ENCODE measurements at regions not wholly inside any gene's neighbourhood (a gene's known extent, or its start where the extent isn't known, plus 50 kb on each side); places are given as distances from the start of the nearest gene placed in this dataset.

- H3K36me3 Mint-ChIP-seq (ENCODE audit: low read depth) = no peaks in the 10 kb centered on the region
- H3K4me1 Mint-ChIP-seq = no peaks in the 10 kb centered on the region
- H3K4me3 Mint-ChIP-seq = no peak overlapping the region
- ATAC-seq (replicated peaks) = no peak
- H3K27me3 Mint-ChIP-seq = peaks cover 4% of the 10 kb centered on the region
- H3K9me3 Mint-ChIP-seq = no peaks in the 10 kb centered on the region
- H3K27ac Mint-ChIP-seq = no peak overlapping the region
Measured at GRCh38 chr15:69951256-69951897, 146.3 kb downstream of the TLE3 start.

- Mint-ChIP-seq H3K4me3 (no peak overlapping the region), H3K4me1 (no peaks in the 10 kb centered on the region), H3K9me3 (no peaks in the 10 kb centered on the region), H3K27ac (no peak overlapping the region), H3K36me3 (ENCODE audit: low read depth) (no peaks in the 10 kb centered on the region), H3K27me3 (peaks cover 4% of the 10 kb centered on the region)
- no peak for ATAC-seq (replicated peaks)
Measured at GRCh38 chr15:69951898-69952555, 145.7 kb downstream of the TLE3 start.

- Mint-ChIP-seq H3K9me3 (no peaks in the 10 kb centered on the region), H3K4me1 (no peaks in the 10 kb centered on the region), H3K27me3 (peaks cover 4% of the 10 kb centered on the region), H3K36me3 (ENCODE audit: low read depth) (no peaks in the 10 kb centered on the region), H3K27ac (no peak overlapping the region), H3K4me3 (no peak overlapping the region)
- ATAC-seq (replicated peaks) = no peak
Measured at GRCh38 chr15:69953051-69953450, 144.7 kb downstream of the TLE3 start.

GRCh38 chr15:69953816-69954215 is 143.9 kb downstream of the TLE3 start:
- H3K4me3 Mint-ChIP-seq = no peak overlapping the region
- no peaks in the 10 kb centered on the region for H3K9me3 Mint-ChIP-seq
- peaks cover 4% of the 10 kb centered on the region for H3K27me3 Mint-ChIP-seq
- no peak for ATAC-seq (replicated peaks)
- H3K27ac Mint-ChIP-seq = no peak overlapping the region
- H3K36me3 Mint-ChIP-seq (ENCODE audit: low read depth) = no peaks in the 10 kb centered on the region
- H3K4me1 Mint-ChIP-seq = no peaks in the 10 kb centered on the region

- peak overlapping the region; percentile 28 for H3K27ac Mint-ChIP-seq
- no peaks in the 10 kb centered on the region for H3K4me1 Mint-ChIP-seq
- no peaks in the 10 kb centered on the region for H3K9me3 Mint-ChIP-seq
- peaks cover 4% of the 10 kb centered on the region for H3K27me3 Mint-ChIP-seq
- ATAC-seq (replicated peaks) = no peak
- H3K36me3 Mint-ChIP-seq (ENCODE audit: low read depth) = no peaks in the 10 kb centered on the region
- H3K4me3 Mint-ChIP-seq = no peak overlapping the region
Measured at GRCh38 chr15:69954666-69955065, 143.1 kb downstream of the TLE3 start.

GRCh38 chr15:69955240-69955894 is 142.3 kb downstream of the TLE3 start:
- no peak for ATAC-seq (replicated peaks)
- Mint-ChIP-seq H3K27ac (peak overlapping the region; percentile 28), H3K36me3 (ENCODE audit: low read depth) (no peaks in the 10 kb centered on the region), H3K27me3 (peaks cover 4% of the 10 kb centered on the region), H3K4me1 (no peaks in the 10 kb centered on the region), H3K4me3 (no peak overlapping the region), H3K9me3 (no peaks in the 10 kb centered on the region)

- H3K27ac Mint-ChIP-seq = no peak overlapping the region
- H3K27me3 Mint-ChIP-seq = peaks cover 4% of the 10 kb centered on the region
- no peaks in the 10 kb centered on the region for H3K9me3 Mint-ChIP-seq
- no peaks in the 10 kb centered on the region for H3K36me3 Mint-ChIP-seq (ENCODE audit: low read depth)
- no peak for ATAC-seq (replicated peaks)
- no peaks in the 10 kb centered on the region for H3K4me1 Mint-ChIP-seq
- H3K4me3 Mint-ChIP-seq = no peak overlapping the region
Measured at GRCh38 chr15:69956417-69956816, 141.3 kb downstream of the TLE3 start.

- Mint-ChIP-seq H3K36me3 (ENCODE audit: low read depth) (no peaks in the 10 kb centered on the region), H3K4me3 (no peak overlapping the region), H3K27me3 (peaks cover 4% of the 10 kb centered on the region), H3K4me1 (no peaks in the 10 kb centered on the region), H3K9me3 (no peaks in the 10 kb centered on the region), H3K27ac (no peak overlapping the region)
- ATAC-seq (replicated peaks) = no peak
Measured at GRCh38 chr15:69957175-69957574, 140.5 kb downstream of the TLE3 start.

- H3K27me3 Mint-ChIP-seq = peaks cover 8% of the 10 kb centered on the region
- H3K27ac Mint-ChIP-seq = no peak overlapping the region
- no peaks in the 10 kb centered on the region for H3K36me3 Mint-ChIP-seq (ENCODE audit: low read depth)
- no peaks in the 10 kb centered on the region for H3K9me3 Mint-ChIP-seq
- no peak for ATAC-seq (replicated peaks)
- H3K4me1 Mint-ChIP-seq = no peaks in the 10 kb centered on the region
- H3K4me3 Mint-ChIP-seq = no peak overlapping the region
Measured at GRCh38 chr15:69958496-69959084, 139.1 kb downstream of the TLE3 start.

- ATAC-seq (replicated peaks) = no peak
- no peak overlapping the region for H3K27ac Mint-ChIP-seq
- peaks cover 7% of the 10 kb centered on the region for H3K27me3 Mint-ChIP-seq
- no peak overlapping the region for H3K4me3 Mint-ChIP-seq
- H3K4me1 Mint-ChIP-seq = no peaks in the 10 kb centered on the region
- no peaks in the 10 kb centered on the region for H3K36me3 Mint-ChIP-seq (ENCODE audit: low read depth)
- no peaks in the 10 kb centered on the region for H3K9me3 Mint-ChIP-seq
Measured at GRCh38 chr15:69962561-69962960, 135.2 kb downstream of the TLE3 start.

- peaks cover 10% of the 10 kb centered on the region for H3K27me3 Mint-ChIP-seq
- no peaks in the 10 kb centered on the region for H3K9me3 Mint-ChIP-seq
- H3K4me3 Mint-ChIP-seq = no peak overlapping the region
- H3K27ac Mint-ChIP-seq = no peak overlapping the region
- ATAC-seq (replicated peaks) = no peak
- no peaks in the 10 kb centered on the region for H3K36me3 Mint-ChIP-seq (ENCODE audit: low read depth)
- H3K4me1 Mint-ChIP-seq = no peaks in the 10 kb centered on the region
Measured at GRCh38 chr15:69963385-69963784, 134.3 kb downstream of the TLE3 start.

GRCh38 chr15:69971771-69972170 is 125.9 kb downstream of the TLE3 start:
- no peak for ATAC-seq (replicated peaks)
- H3K27ac Mint-ChIP-seq = no peak overlapping the region
- H3K4me1 Mint-ChIP-seq = no peaks in the 10 kb centered on the region
- H3K27me3 Mint-ChIP-seq = peaks cover 28% of the 10 kb centered on the region
- H3K36me3 Mint-ChIP-seq (ENCODE audit: low read depth) = no peaks in the 10 kb centered on the region
- no peak overlapping the region for H3K4me3 Mint-ChIP-seq
- no peaks in the 10 kb centered on the region for H3K9me3 Mint-ChIP-seq

GRCh38 chr15:69972436-69972835 is 125.3 kb downstream of the TLE3 start:
- no peak overlapping the region for H3K4me3 Mint-ChIP-seq
- no peak for ATAC-seq (replicated peaks)
- H3K27me3 Mint-ChIP-seq = peaks cover 28% of the 10 kb centered on the region
- H3K36me3 Mint-ChIP-seq (ENCODE audit: low read depth) = no peaks in the 10 kb centered on the region
- H3K9me3 Mint-ChIP-seq = no peaks in the 10 kb centered on the region
- no peak overlapping the region for H3K27ac Mint-ChIP-seq
- H3K4me1 Mint-ChIP-seq = no peaks in the 10 kb centered on the region

GRCh38 chr15:69973102-69973714 is 124.5 kb downstream of the TLE3 start:
- H3K27me3 Mint-ChIP-seq = peaks cover 31% of the 10 kb centered on the region

More at GRCh38 chr15:69973102-69973714, 124.5 kb downstream of the TLE3 start:
- Mint-ChIP-seq H3K9me3 (no peaks in the 10 kb centered on the region), H3K36me3 (ENCODE audit: low read depth) (no peaks in the 10 kb centered on the region), H3K4me1 (no peaks in the 10 kb centered on the region), H3K27ac (no peak overlapping the region), H3K4me3 (no peak overlapping the region)
- ATAC-seq (replicated peaks) = peak; percentile 79

Measured in activated T-helper 17 cell treated with anti-CD3 and anti-CD28 coated beads, Interleukin-2, amount 50 U/mL, for 72 hours (primary cell).